Loucy (cell line): ENCODE measurements at regions not wholly inside any gene's neighbourhood (a gene's known extent, or its start where the extent isn't known, plus 50 kb on each side); places are given as distances from the start of the nearest gene placed in this dataset.

ENCODE experiments used
- CTCF ChIP-seq: fragments of 200-600 bp; sonication (generic); conservative IDR thresholded peaks from 2 replicates; pipeline ENCODE4 v1.5.1; 2014; ENCODE audit warnings: mild to moderate bottlenecking, antibody characterized with exemption, low read length
- EZH2phosphoT487 ChIP-seq: fragments of 200-600 bp; IDR thresholded peaks from 2 replicates; pipeline ENCODE4 v1.6.1; 2018; ENCODE audit warnings: antibody characterized with exemption, mild to moderate bottlenecking, moderate library complexity, borderline replicate concordance

GRCh38 chr1:2893473-2894120 lies 92.1 kb upstream of the TTC34 start:
- TF ChIP-seq CTCF: no peak
- no peak for TF ChIP-seq EZH2phosphoT487
